Cardiac fibroblast (primary cell): ENCODE measurements at regions not wholly inside any gene's neighbourhood (a gene's known extent, or its start where the extent isn't known, plus 50 kb on each side); places are given as distances from the start of the nearest gene placed in this dataset.
A peak's percentile ranks its signal among the peaks of the same experiment; 100 is the strongest.

Source experiments
- DNase-seq, 2 donors: peaks; one replicate each; pipeline versions ENCODE4 v3.0.0 to v3.0.0-alpha.2; 2010; ENCODE audit warnings: low read depth in 2 of 2
- H3K4me3 ChIP-seq, 2 donors: replicated peaks in 1 of 2; 1 replicate in 1 of 2; 2 replicates in 1 of 2; pipeline ENCODE4 v1.5.1; 2011; ENCODE audit warnings: low read depth in 2 of 2, low read length in 2 of 2, mild to moderate bottlenecking in 2 of 2, moderate library complexity in 1 of 2
- CTCF ChIP-seq: IDR thresholded peaks from one replicate; pipeline ENCODE4 v1.5.1; 2011; ENCODE audit warnings: low read depth, mild to moderate bottlenecking, low read length, inconsistent platforms

- H3K4me3 ChIP-seq: no peak overlapping the region
- no peak for TF ChIP-seq CTCF
- no peak for DNase-seq
Observed at GRCh38 chr2:223415071-223415470, 187.1 kb downstream of the SCG2 start.

GRCh38 chr2:223416815-223417610 lies 185.1 kb downstream of the SCG2 start:
- peak; percentile 5 to 30 for DNase-seq
- no peak for TF ChIP-seq CTCF
- no peak overlapping the region for H3K4me3 ChIP-seq

GRCh38 chr2:223418131-223418530 lies 184.0 kb downstream of the SCG2 start:
- no peak overlapping the region for H3K4me3 ChIP-seq
- TF ChIP-seq CTCF: no peak
- DNase-seq: peak in 1 of 2 donors; percentile 26

GRCh38 chr2:223418604-223419199 lies 183.5 kb downstream of the SCG2 start:
- no peak overlapping the region for H3K4me3 ChIP-seq
- no peak for DNase-seq
- no peak for TF ChIP-seq CTCF

- TF ChIP-seq CTCF: no peak
- no peak overlapping the region for H3K4me3 ChIP-seq
- DNase-seq: no peak
Observed at GRCh38 chr2:223420048-223420447, 182.1 kb downstream of the SCG2 start.

- DNase-seq: no peak
- H3K4me3 ChIP-seq: no peak overlapping the region
- TF ChIP-seq CTCF: no peak
Observed at GRCh38 chr2:223431479-223431878, 170.7 kb downstream of the SCG2 start.
